Skin of body (tissue), 1 donor: ENCODE measurements at regions not wholly inside any gene's neighbourhood (a gene's known extent, or its start where the extent isn't known, plus 50 kb on each side); places are given as distances from the start of the nearest gene placed in this dataset.
"Not testable (repeated sequence)": the region's sequence is repeated elsewhere in the genome, so short reads cannot be mapped to it uniquely, and the experiment has no call there.

Source experiments
- DNase-seq: peaks from one replicate; lab custom pipeline; 2025; lab: John Stamatoyannopoulos, UW

DNA sequence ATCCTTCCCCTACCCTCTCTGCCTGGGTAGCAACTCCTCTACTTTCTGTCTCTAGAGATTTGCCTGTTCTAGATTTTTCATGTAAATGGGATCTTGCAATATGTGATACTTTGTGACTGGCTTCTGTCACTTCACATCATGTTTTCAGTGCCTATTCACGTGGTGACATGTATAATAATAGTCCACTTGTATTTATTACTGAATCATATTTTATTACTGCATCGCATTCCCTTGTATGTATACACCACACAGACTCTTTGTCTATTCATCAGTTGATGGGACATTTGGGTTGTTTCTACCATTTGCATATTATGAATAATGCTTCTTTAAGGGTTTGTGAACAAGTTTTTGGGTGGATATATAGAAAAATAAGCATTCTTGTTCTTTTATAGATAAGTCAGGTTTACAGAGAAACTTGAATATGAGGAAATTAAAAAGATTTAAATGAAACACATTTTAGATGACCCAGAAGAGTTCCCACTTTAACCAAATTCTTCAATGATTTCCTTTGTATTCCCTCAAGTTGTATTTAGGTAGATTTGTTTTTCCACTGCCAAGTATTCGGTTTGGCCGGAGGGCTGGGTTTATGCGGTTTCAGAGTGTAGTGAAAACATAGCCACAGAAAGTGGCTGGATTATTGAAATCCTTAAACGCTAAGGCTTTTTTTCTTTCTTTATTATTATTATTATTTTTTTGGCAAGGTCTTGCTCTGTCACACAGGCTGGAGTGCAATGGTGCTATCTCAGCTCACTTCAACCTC lies 178.7 kb upstream of the TMTC1 start:
- no peak for DNase-seq

DNA sequence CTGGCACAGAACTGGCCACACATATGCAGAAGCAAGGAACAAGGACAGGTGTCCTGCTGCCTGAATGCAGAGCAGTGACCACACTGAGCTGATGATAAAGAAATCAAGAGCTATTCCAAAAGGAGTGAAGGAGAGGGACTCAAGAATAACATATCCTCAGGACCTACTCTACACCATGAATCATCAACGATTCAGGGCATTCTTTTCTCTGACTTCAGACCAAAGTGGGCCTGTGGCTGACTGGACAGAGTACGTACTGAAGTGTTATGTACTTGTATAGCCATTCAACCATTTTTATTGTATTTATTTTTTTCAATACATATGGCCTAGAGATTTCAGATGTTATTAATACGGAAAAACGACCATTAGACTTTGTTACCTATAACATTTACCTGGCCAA lies 177.5 kb upstream of the TMTC1 start:
- DNase-seq, result no peak

DNA sequence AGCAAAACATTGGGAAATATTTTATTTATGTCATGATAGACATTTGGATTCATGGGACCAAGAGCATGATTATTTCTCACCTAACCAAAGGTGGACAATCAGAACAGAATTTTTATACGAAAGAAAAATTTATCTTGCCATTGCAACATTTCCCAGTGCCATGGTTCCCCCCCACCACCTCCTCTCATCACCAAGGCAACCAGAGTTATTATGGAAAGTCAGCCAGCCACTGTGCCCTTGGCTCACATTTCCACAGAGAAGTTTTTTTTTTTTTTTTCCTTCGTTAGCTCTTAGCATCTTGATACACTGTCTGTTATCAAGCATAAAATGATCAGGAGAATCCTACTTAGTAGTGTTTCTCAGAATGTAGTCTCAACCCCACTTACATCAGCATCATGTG lies 176.4 kb upstream of the TMTC1 start:
- DNase-seq, result no peak

DNA sequence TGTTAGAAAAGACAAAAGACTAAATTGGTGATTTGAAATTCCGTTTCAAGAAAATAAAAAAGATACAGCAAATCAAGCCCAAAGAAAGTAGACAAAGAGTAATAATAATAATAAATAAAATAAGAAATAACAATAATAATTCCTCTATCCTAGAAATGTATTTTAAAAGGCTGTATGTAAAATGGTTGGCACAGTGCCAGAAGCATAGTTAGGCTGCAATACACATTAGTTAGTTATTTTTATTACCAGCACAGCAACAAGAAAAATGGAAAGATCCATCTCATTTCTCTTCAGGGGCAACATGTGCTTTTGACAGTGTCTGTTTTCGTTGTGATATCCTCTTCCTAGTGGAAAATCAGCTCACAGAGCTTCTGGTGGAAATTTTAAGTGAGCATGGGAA lies 174.1 kb upstream of the TMTC1 start:
- no peak for DNase-seq

DNA sequence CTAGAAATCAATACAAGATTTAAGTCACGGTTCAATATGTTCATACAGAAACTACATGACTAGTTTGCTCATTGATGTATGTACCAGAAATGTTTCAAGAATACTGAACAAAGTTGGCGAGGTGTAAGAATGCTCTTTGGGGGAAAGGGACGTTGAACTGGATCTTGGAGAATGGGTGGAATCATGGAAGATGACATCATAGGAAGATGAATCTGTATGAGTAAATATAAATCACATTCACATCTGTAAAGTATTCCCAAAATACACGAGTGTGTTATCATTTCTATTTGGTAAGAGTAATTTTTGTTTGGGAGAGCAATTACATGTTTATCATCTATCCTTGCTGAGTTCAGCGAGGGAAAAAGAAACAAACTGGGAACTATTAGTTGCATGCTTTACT lies 162.2 kb upstream of the TMTC1 start:
- peak; percentile 28 for DNase-seq

DNA sequence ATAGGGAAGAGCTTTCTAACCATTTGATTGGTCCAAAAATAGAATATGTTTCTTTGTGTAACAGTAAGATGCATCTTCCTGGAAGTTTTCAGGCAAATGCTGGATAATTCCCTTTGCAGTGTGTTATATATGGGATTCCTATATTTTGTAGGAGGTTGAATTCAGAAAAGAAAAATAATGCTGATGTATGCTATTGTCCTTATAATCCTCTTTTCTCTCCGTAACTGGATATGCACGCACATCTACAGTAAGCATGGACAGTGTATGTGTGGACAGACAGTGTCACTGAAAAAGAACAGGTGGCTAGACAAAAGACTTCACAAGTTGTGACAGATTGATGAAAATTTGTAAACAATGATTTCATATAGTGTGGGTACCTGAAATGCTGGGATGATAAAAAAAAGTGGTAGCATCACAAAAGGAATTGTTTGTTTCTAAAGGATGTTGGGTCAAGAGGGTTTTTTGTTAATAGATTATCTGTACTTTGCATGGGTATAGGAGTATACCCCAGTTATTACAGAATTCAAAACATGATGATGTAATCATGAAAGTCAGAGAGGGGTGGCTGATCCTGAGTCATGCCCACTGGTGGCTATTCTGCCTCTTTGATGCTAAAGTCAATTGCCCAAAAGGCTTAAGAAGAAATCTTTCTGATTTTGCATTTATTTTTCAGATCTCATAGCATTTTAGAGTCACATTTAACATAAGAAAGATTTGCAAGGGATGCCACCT lies 160.7 kb upstream of the TMTC1 start:
- DNase-seq, result no peak

DNA sequence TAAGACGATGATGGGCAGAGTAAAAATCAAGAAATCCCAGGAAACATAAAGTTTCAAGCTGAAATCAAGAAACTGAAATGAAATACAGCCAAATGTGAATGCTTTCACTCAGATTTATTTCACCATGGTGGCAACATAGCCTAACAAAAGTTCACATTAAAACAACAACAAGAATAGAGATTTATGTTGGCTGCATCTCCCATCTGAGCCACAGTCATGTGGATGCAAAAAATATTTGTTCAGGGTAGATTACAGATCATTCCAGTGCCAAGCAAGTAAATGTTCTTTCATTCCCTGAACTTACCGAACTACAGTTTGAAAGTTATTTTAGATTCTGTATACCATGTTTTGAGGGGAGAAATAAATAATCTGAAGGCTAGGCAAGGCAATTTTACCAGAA lies 159.9 kb upstream of the TMTC1 start:
- no peak for DNase-seq

DNA sequence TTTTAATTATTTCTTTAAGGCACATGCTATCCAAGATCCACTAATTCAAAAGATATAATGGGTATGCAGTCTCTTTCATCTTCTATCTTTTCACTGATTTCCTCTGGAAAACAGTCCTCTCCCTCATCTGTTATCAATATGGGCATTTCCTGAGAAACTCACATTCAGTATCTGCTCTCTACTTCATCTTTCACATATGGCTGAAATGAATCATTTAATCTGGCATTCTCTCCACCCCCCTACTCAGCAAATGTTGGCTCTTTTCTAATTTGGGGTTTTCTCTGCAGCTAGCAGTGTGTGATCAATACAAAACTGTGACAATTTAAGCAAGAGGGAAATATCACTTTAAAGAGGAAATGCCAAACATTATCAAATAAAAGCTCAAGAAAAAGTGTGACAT lies 157.1 kb upstream of the TMTC1 start:
- DNase-seq, result peak; percentile 45

DNA sequence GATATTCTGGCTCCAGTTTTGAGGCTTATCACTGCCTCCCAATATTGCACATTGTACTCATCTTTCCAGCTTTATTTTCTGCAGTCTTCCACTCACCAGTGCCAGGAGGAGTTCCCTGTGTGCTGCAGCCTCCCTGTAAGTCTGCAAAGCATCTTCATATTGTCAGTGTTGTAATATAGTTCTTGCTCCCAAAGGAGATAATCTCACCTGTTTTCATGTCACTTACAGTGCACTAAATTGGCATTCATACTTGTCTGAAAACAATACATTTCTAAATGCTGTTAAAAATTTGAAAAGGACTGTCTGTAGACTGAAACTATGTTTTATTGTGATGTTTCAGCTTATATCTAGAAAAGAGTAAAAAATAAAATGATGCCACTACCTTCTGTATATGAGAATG lies 146.8 kb upstream of the TMTC1 start:
- DNase-seq, result no peak

DNA sequence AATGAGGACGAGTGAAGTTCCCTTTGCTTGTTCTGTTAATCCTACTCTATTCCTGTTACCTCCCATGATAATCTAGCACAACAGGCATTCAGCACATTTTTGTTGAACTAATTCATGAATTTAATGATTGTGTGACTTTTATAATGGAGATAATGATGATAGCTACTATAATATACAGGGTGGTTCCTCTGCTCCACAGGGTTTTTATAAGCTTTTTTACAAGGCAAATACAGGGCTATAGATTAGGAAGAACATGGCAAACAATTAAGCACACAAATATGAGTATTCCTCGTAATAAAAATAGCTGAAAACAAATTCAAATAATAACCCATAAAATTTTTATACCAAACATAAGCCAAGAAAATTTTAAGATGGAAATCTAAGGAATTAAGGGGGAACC lies 145.6 kb upstream of the TMTC1 start:
- DNase-seq, result no peak

DNA sequence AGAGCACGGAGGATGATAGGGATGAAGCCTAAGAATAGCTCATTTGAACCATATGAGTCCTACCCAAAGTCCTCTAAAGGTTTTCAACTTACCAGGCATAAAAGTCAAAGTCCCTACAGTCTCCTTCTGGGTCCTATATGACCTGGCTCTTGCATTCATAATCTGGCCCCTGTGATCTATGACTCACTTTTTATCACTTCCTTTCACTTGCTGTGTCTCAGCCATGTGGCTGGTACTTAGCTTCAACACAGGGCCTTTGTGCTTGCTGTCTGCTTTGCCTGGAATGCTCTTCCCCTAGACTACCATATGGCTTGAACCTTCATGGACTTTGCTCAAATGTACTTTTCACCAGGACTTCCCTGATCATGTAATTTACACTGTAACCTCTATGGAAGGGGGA lies 137.6 kb upstream of the TMTC1 start:
- DNase-seq, result no peak

DNA sequence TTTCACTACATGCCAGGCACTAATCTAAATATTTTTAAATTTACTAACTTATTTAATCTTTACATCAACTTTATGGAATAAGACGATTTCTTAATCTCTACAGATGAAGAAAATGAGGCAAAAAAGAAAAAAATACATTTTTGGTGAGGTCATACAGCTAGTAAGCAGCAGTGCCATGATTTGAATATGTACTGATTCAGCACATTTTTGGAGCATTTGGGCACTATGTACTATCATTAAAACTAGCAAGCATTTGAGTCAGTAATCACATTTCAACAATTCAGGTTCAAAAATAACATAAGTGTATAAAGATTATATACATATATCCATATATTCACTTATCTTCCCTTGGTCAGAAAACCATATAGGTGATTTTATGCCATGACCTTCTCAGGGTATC lies 124.4 kb upstream of the TMTC1 start:
- DNase-seq, result no peak

DNA sequence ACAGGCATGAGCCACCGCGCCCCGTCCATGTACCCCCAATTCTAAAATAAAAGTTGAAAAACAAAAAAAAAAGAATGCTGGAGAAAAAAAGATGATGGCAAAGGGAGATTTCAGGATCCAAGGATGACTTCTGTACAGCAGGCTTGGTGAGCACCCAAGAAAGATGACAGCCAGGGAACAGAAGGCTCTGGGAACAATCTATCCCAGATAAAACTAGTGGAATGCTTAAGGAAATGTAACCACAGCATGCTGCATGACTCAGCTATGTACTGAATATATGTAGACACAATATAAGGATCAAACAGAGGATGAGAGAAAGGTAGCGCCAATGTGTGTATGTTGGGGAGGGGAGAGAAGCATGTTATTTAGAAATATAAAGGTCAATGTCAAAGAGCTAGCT lies 123.7 kb upstream of the TMTC1 start:
- DNase-seq, result no peak

DNA sequence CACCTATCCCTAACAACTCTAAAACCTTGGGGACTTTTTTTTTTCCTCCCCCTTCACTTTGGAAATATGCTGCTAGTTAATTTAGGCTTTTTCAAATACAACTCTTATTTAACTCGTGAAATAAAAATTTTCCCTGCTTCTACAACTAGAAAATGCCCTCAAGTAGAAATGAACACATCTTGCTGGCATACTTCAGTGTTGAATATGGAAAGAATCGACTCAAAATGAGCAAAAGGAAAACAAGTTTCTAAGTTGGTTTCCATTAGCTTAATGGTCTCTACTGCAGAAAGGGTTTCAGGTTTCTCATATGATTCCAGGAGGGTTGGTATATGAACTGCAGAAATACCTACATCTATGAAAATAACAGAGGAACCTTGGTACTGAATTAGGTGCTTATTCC lies 118.3 kb upstream of the TMTC1 start:
- DNase-seq, result no peak

DNA sequence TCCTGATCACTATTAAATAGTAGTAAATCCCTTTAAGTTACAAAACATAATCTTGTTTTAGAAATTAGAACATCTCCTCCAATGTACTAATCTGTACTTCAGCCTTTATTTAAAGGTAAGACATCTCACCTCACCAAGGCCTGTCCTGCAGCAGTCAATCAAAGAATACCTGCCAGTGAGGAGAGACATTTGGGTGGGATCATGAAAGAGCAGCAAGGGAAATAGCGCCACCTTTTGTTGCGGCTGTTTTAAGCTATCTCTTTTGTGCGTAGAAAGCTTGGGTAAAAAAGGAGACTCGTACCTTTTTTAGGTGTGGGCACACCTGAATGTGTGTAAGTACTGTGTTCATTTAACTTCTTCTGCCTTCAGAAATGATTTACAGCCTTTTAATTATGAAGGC lies 117.8 kb upstream of the TMTC1 start:
- DNase-seq, result no peak

DNA sequence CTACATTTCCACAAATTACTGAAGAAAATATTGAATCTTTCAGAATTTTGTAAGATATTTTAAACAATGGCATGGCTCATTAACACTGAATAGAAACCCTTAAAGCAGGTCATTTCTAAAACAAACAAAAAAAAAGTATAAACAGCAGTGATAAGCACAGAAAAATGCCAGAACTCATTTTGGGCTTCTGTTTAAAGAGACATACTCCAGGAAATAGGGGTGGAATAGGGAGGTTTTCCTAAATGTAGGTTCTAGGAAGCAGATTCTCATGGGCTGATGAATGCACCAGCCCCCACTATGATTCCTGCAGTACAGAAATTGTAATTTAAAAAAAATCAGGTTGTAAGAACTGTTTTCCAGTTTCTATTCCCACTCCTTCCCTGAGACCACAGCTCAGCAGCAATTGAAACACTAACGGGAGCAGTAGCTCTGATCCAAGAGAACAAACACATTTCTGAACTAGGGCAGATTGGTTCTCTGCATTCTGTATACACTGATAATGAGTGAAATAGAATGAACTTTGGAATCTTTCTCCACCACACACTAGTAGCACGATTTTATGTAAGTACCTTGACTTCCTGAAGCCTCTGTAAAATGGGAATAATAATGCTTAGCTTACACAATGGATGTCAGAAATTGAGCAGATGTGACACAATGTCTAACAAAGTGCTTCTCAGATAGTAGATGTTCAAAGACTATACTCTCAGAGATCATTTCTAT lies 115.6 kb upstream of the TMTC1 start:
- DNase-seq, result no peak

DNA sequence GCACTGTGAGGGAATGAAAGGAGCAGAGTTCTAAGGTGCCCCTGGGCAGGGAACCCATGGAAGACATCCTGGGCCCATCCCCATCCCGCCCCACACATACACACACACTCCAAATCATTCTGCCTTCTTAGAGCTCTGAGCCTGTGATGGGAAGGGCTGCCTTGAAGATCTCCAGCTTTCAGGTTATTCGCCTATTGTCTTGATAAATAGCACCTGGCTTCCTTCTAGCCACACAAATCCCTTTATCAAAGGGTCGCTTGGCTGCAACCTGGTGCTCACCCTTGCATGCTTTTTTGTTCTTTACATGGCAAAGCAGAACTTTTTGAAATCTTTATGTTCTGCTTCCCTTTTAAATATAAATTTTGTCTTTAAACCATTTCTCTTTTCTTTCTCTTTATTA lies 112.2 kb upstream of the TMTC1 start:
- no peak for DNase-seq

DNA sequence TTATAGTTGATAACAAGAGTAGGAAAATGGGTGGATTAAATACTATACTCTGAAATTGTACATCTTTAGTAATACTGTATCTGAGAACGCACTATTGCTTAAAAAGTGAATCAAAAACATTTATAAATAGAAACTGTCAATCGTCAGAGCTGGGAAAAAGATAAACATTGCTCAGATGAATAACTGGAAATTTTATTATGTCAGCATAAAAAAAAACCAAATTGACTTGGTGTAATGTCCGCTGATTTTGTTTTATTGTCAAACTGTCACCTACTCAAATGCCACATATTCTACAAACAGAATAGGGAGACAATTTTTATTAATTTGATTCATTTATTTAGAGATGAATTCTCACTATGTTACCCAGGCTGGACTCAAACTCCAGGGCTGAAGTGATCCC lies 109.3 kb upstream of the TMTC1 start:
- no peak for DNase-seq

DNA sequence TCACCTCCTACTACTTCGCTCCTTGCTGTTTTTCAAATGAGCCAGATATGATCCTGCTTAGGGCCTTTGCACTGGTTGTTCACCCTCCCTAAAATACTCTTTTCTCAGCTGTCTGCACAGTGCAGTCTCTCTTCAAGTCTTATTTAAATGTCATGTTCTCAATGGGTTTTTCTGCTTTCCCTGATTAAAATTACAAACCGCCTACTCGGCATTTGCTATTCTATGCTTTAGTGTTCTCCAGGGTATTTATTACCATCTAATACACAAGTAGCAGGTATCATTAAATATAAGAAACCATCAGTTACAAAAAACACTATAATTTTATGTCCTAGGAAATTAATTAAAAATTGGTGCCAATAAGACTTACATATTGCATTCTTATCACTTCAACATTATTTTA lies 108.0 kb upstream of the TMTC1 start:
- no peak for DNase-seq

DNA sequence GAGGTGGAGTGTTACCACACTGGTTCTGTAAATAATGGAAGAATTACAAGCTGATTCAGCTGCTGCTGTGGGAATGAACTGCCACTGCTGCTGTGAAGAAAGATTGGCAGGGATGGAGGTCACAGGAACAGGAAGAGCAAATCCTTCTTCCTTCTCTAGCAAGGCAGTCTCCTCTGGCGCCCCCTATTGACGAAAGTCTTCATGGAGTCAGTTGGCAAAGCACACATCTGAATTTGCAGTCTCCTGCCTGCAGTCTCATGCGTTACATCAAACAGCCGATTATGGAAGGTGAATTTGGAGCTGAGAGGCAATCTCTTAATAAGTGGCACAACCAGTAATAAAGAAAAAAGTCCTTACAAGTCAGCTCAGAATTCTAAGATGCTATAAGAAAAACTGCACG lies 106.0 kb upstream of the TMTC1 start:
- DNase-seq, result no peak

DNA sequence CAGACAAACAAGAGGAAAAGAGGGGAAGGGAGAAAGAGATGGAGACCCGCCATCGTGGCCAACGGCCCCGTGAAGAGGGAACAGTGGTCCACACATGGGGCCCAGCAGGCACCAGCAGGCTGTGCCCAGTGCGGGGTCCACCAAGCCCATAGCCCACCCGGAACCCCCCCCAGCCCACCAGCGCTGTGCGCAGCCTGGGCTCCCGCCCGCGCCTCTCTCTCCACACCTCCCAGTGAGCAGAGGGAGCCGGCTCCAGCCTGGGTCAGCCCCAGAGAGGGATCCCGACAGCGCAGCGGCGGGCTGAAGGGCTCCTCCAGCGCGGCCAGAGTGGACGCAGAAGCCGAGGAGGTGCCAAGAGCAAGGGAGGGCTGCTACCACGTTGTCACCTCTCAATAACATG lies 105.0 kb upstream of the TMTC1 start:
- no peak for DNase-seq

DNA sequence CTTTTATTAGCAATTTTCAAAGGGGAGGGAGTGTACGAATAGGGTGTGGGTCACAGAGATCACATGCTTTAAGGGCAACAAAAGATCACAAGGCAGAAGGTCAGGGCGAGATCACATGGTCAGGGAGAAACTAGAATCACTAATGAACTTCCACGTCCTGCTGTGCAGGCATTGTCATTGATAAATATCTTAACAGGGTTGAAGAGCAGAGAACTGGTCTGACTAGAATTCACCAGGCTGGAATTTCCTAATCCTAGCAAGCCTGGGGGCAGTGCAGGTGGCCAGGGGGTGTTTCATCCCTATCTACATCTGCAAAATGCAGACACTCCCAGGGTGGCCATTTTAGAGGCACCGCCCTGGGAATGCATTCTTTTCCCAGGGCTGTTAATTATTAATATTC lies 101.2 kb upstream of the TMTC1 start:
- not testable (repeated sequence) for DNase-seq
